Stimulated activated naive B cell treated with anti-CD40 and anti-IgM and Interleukin-4, amounts not matched to agents 10 μg/mL and 1 μg/mL and 100 μg/mL, for 72 hours (primary cell): ENCODE measurements at regions not wholly inside any gene's neighbourhood (a gene's known extent, or its start where the extent isn't known, plus 50 kb on each side); places are given as distances from the start of the nearest gene placed in this dataset.

ENCODE experiments used
- ATAC-seq, 2 donors: fragments of 150-1000 bp; cut with Tn5 transposase; replicated peaks; 2 replicates each; pipeline ENCODE4 v1.10.0; 2021; ENCODE audit warnings: moderate library complexity in 1 of 2
- DNase-seq: peaks from one replicate; pipeline ENCODE4 v3.0.0; 2021
- H3K27ac Mint-ChIP-seq: one replicate; pipeline ENCODE4 v1.8.0; 2022; ENCODE audit warnings: mild to moderate bottlenecking, mixed read lengths
- H3K27me3 Mint-ChIP-seq, 2 donors: one replicate each; pipeline ENCODE4 v1.8.0; 2022; ENCODE audit warnings: mixed read lengths in 2 of 2
- H3K36me3 Mint-ChIP-seq, 2 donors: one replicate each; pipeline ENCODE4 v1.8.0; 2022; ENCODE audit warnings: mixed read lengths in 2 of 2, mild to moderate bottlenecking in 1 of 2
- H3K4me1 Mint-ChIP-seq, 2 donors: one replicate each; pipeline ENCODE4 v1.8.0; 2022; ENCODE audit warnings: mixed read lengths in 2 of 2, mild to moderate bottlenecking in 1 of 2
- H3K4me3 Mint-ChIP-seq, 2 donors: one replicate each; pipeline ENCODE4 v1.8.0; 2022; ENCODE audit warnings: mild to moderate bottlenecking in 2 of 2, mixed read lengths in 2 of 2, moderate library complexity in 1 of 2
- H3K9me3 Mint-ChIP-seq, 2 donors: one replicate each; pipeline ENCODE4 v1.8.0; 2022; ENCODE audit warnings: mixed read lengths in 2 of 2, mild to moderate bottlenecking in 1 of 2

- no peaks in the 10 kb centered on the region for H3K36me3 Mint-ChIP-seq
- H3K4me3 Mint-ChIP-seq, result no peak overlapping the region
- no peak for ATAC-seq
- H3K27ac Mint-ChIP-seq, result no peak overlapping the region
- H3K9me3 Mint-ChIP-seq, result no peaks in the 10 kb centered on the region
- no peaks in the 10 kb centered on the region for H3K27me3 Mint-ChIP-seq
- no peaks in the 10 kb centered on the region for H3K4me1 Mint-ChIP-seq
- DNase-seq, result no peak
These were observed 412.3 kb downstream of the RNF144A start for GRCh38 chr2:7329465-7329864.

GRCh38 chr2:7333189-7333765 lies 416.1 kb downstream of the RNF144A start:
- no peak for ATAC-seq
- no peak overlapping the region for H3K27ac Mint-ChIP-seq
- DNase-seq, result no peak
- H3K4me1 Mint-ChIP-seq, result no peaks in the 10 kb centered on the region
- H3K4me3 Mint-ChIP-seq, result no peak overlapping the region
- peaks cover 9 to 15% of the 10 kb centered on the region in 2 donors for H3K27me3 Mint-ChIP-seq
- no peaks in the 10 kb centered on the region for H3K9me3 Mint-ChIP-seq
- no peaks in the 10 kb centered on the region for H3K36me3 Mint-ChIP-seq

GRCh38 chr2:7333960-7334493 lies 416.8 kb downstream of the RNF144A start:
- Mint-ChIP-seq H3K27ac (no peak overlapping the region), H3K9me3 (no peaks in the 10 kb centered on the region), H3K27me3 (peaks cover 9 to 15% of the 10 kb centered on the region in 2 donors), H3K4me3 (no peak overlapping the region), H3K4me1 (no peaks in the 10 kb centered on the region), H3K36me3 (no peaks in the 10 kb centered on the region)
- DNase-seq (no peak), ATAC-seq (no peak)

- no peaks in the 10 kb centered on the region for H3K36me3 Mint-ChIP-seq
These were observed 421.7 kb downstream of the RNF144A start for GRCh38 chr2:7338961-7339360.

GRCh38 chr2:7346336-7346735 lies 429.1 kb downstream of the RNF144A start:
- DNase-seq (no peak), ATAC-seq (no peak)
- H3K27me3 Mint-ChIP-seq, result no peaks in the 10 kb centered on the region
- no peaks in the 10 kb centered on the region for H3K4me1 Mint-ChIP-seq
- H3K9me3 Mint-ChIP-seq, result no peaks in the 10 kb centered on the region
- H3K36me3 Mint-ChIP-seq, result no peaks in the 10 kb centered on the region
- H3K4me3 Mint-ChIP-seq, result no peak overlapping the region
- no peak overlapping the region for H3K27ac Mint-ChIP-seq

More at GRCh38 chr2:7338961-7339360, 421.7 kb downstream of the RNF144A start:
- H3K4me1 Mint-ChIP-seq, result no peaks in the 10 kb centered on the region
- H3K27ac Mint-ChIP-seq, result no peak overlapping the region
- no peak for ATAC-seq
- H3K27me3 Mint-ChIP-seq, result peaks cover 9 to 15% of the 10 kb centered on the region in 2 donors
- H3K4me3 Mint-ChIP-seq, result no peak overlapping the region
- H3K9me3 Mint-ChIP-seq, result peaks cover 0 to 1% of the 10 kb centered on the region in 2 donors
- DNase-seq, result no peak

- DNase-seq, result no peak
These were observed 431.5 kb downstream of the RNF144A start for GRCh38 chr2:7348761-7349160.

GRCh38 chr2:7352191-7352590 lies 435.0 kb downstream of the RNF144A start:
- no peaks in the 10 kb centered on the region for H3K36me3 Mint-ChIP-seq
- DNase-seq, result no peak
- no peak overlapping the region for H3K4me3 Mint-ChIP-seq
- H3K27ac Mint-ChIP-seq, result no peak overlapping the region
- ATAC-seq, result no peak
- H3K4me1 Mint-ChIP-seq, result no peaks in the 10 kb centered on the region
- H3K27me3 Mint-ChIP-seq, result no peaks in the 10 kb centered on the region
- H3K9me3 Mint-ChIP-seq, result no peaks in the 10 kb centered on the region

More at GRCh38 chr2:7348761-7349160, 431.5 kb downstream of the RNF144A start:
- no peaks in the 10 kb centered on the region for H3K4me1 Mint-ChIP-seq
- no peaks in the 10 kb centered on the region for H3K9me3 Mint-ChIP-seq
- no peaks in the 10 kb centered on the region for H3K36me3 Mint-ChIP-seq
- H3K27ac Mint-ChIP-seq, result no peak overlapping the region
- no peak for ATAC-seq
- no peaks in the 10 kb centered on the region for H3K27me3 Mint-ChIP-seq
- H3K4me3 Mint-ChIP-seq, result no peak overlapping the region

GRCh38 chr2:7353571-7353970 lies 436.4 kb downstream of the RNF144A start:
- H3K27me3 Mint-ChIP-seq, result peaks cover 0 to 5% of the 10 kb centered on the region in 2 donors
- DNase-seq (no peak), ATAC-seq (no peak)
- no peak overlapping the region for H3K4me3 Mint-ChIP-seq
- no peak overlapping the region for H3K27ac Mint-ChIP-seq
- no peaks in the 10 kb centered on the region for H3K9me3 Mint-ChIP-seq
- H3K36me3 Mint-ChIP-seq, result no peaks in the 10 kb centered on the region
- no peaks in the 10 kb centered on the region for H3K4me1 Mint-ChIP-seq

- ATAC-seq (no peak), DNase-seq (no peak)
- H3K27me3 Mint-ChIP-seq, result peaks cover 0 to 5% of the 10 kb centered on the region in 2 donors
- H3K27ac Mint-ChIP-seq, result no peak overlapping the region
- H3K36me3 Mint-ChIP-seq, result no peaks in the 10 kb centered on the region
- no peaks in the 10 kb centered on the region for H3K4me1 Mint-ChIP-seq
- H3K4me3 Mint-ChIP-seq, result no peak overlapping the region
- no peaks in the 10 kb centered on the region for H3K9me3 Mint-ChIP-seq
These were observed 438.6 kb downstream of the RNF144A start for GRCh38 chr2:7355781-7356180.

GRCh38 chr2:7356909-7357584 lies 439.8 kb downstream of the RNF144A start:
- H3K4me1 Mint-ChIP-seq, result no peaks in the 10 kb centered on the region
- H3K27ac Mint-ChIP-seq, result no peak overlapping the region
- H3K9me3 Mint-ChIP-seq, result no peaks in the 10 kb centered on the region
- H3K4me3 Mint-ChIP-seq, result no peak overlapping the region
- peaks cover 0 to 5% of the 10 kb centered on the region in 2 donors for H3K27me3 Mint-ChIP-seq
- no peak for DNase-seq
- no peak for ATAC-seq
- no peaks in the 10 kb centered on the region for H3K36me3 Mint-ChIP-seq

GRCh38 chr2:7357993-7358392 lies 440.8 kb downstream of the RNF144A start:
- ATAC-seq, result no peak

GRCh38 chr2:7358865-7359447 lies 441.7 kb downstream of the RNF144A start:
- H3K27me3 Mint-ChIP-seq, result peaks cover 0 to 5% of the 10 kb centered on the region in 2 donors
- peak in 1 of 2 donors; percentile 34 for ATAC-seq

More at GRCh38 chr2:7357993-7358392, 440.8 kb downstream of the RNF144A start:
- Mint-ChIP-seq H3K36me3 (no peaks in the 10 kb centered on the region), H3K4me3 (no peak overlapping the region), H3K4me1 (no peaks in the 10 kb centered on the region), H3K27ac (no peak overlapping the region), H3K9me3 (no peaks in the 10 kb centered on the region), H3K27me3 (peaks cover 0 to 5% of the 10 kb centered on the region in 2 donors)
- DNase-seq, result no peak

GRCh38 chr2:7363906-7364305 lies 446.7 kb downstream of the RNF144A start:
- Mint-ChIP-seq H3K4me3 (no peak overlapping the region), H3K27ac (no peak overlapping the region), H3K4me1 (no peaks in the 10 kb centered on the region), H3K27me3 (no peaks in the 10 kb centered on the region), H3K9me3 (peaks cover 2 to 5% of the 10 kb centered on the region in 2 donors), H3K36me3 (peaks cover 2% of the 10 kb centered on the region in 2 donors)
- ATAC-seq, result no peak
- DNase-seq, result no peak

More at GRCh38 chr2:7358865-7359447, 441.7 kb downstream of the RNF144A start:
- no peak overlapping the region for H3K4me3 Mint-ChIP-seq
- H3K9me3 Mint-ChIP-seq, result no peaks in the 10 kb centered on the region
- no peak overlapping the region for H3K27ac Mint-ChIP-seq
- no peaks in the 10 kb centered on the region for H3K36me3 Mint-ChIP-seq
- no peaks in the 10 kb centered on the region for H3K4me1 Mint-ChIP-seq
- DNase-seq, result no peak

GRCh38 chr2:7368211-7368610 lies 451.0 kb downstream of the RNF144A start:
- H3K27me3 Mint-ChIP-seq, result peaks cover 0 to 4% of the 10 kb centered on the region in 2 donors
- H3K4me1 Mint-ChIP-seq, result no peaks in the 10 kb centered on the region
- peaks cover 5 to 11% of the 10 kb centered on the region in 2 donors for H3K9me3 Mint-ChIP-seq
- H3K4me3 Mint-ChIP-seq, result no peak overlapping the region
- no peak overlapping the region for H3K27ac Mint-ChIP-seq
- DNase-seq (no peak), ATAC-seq (no peak)
- peaks cover 2 to 3% of the 10 kb centered on the region in 2 donors for H3K36me3 Mint-ChIP-seq

GRCh38 chr2:7373156-7373555 lies 455.9 kb downstream of the RNF144A start:
- no peak overlapping the region for H3K27ac Mint-ChIP-seq
- ATAC-seq, result no peak
- no peak overlapping the region for H3K4me3 Mint-ChIP-seq
- H3K9me3 Mint-ChIP-seq, result peaks cover 5 to 11% of the 10 kb centered on the region in 2 donors
- peaks cover 0 to 4% of the 10 kb centered on the region in 2 donors for H3K27me3 Mint-ChIP-seq
- H3K36me3 Mint-ChIP-seq, result peaks cover 2 to 3% of the 10 kb centered on the region in 2 donors
- no peak for DNase-seq
- H3K4me1 Mint-ChIP-seq, result no peaks in the 10 kb centered on the region
